Lower leg skin (tissue), 3 donors: ENCODE measurements at regions not wholly inside any gene's neighbourhood (a gene's known extent, or its start where the extent isn't known, plus 50 kb on each side); places are given as distances from the start of the nearest gene placed in this dataset.
"Not testable (repeated sequence)": the region's sequence is repeated elsewhere in the genome, so short reads cannot be mapped to it uniquely, and the experiment has no call there.

Experiments used
- POLR2A ChIP-seq, 2 donors: fragments of 450-650 bp; IDR thresholded peaks; one replicate each; pipeline ENCODE4 v1.6.1; 2016 to 2017; ENCODE audit warnings: antibody characterized with exemption in 2 of 2, mild to moderate bottlenecking in 1 of 2, moderate library complexity in 1 of 2
- TF ChIP-seq, protein P1 (sequence below), 3 donors: fragments of 450-650 bp; IDR thresholded peaks; one replicate each; pipeline ENCODE4 v1.5.1; 2016; ENCODE audit warnings: antibody characterized with exemption in 3 of 3, mild to moderate bottlenecking in 3 of 3, moderate library complexity in 2 of 3

DNA sequence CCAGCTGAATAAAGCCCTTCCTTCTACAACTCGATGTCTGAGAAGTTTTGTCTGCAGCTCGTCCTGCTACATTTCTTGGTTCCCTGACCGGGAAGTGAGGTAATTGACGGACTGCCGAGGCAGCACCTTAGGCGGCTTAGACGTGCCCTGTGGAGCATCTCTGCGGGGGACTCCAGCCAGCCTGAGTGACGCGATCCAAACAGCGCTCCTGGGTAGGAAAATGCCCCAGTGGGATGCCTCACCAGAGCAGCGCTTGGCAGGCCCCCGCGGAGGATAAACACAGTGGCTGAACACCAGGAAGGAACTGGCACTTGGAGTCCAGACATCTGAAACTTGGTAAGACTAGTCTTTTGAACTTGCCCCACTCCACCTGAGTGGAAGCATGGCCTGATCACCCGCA is 737.3 kb downstream of the COL12A1 start:
- TF ChIP-seq, protein P1, sequence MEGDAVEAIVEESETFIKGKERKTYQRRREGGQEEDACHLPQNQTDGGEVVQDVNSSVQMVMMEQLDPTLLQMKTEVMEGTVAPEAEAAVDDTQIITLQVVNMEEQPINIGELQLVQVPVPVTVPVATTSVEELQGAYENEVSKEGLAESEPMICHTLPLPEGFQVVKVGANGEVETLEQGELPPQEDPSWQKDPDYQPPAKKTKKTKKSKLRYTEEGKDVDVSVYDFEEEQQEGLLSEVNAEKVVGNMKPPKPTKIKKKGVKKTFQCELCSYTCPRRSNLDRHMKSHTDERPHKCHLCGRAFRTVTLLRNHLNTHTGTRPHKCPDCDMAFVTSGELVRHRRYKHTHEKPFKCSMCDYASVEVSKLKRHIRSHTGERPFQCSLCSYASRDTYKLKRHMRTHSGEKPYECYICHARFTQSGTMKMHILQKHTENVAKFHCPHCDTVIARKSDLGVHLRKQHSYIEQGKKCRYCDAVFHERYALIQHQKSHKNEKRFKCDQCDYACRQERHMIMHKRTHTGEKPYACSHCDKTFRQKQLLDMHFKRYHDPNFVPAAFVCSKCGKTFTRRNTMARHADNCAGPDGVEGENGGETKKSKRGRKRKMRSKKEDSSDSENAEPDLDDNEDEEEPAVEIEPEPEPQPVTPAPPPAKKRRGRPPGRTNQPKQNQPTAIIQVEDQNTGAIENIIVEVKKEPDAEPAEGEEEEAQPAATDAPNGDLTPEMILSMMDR (IDR thresholded peaks at IDR 0.05) = not testable (repeated sequence)
- not testable (repeated sequence) for TF ChIP-seq POLR2A (IDR thresholded peaks at IDR 0.05)
